Inflammatory macrophage (primary cell): ENCODE measurements at regions not wholly inside any gene's neighbourhood (a gene's known extent, or its start where the extent isn't known, plus 50 kb on each side); places are given as distances from the start of the nearest gene placed in this dataset.

Experiments
- DNase-seq, 2 donors: peaks; one replicate each; pipeline ENCODE4 v3.0.0-alpha.2; 2020 to 2022

- DNase-seq, result no peak
Measured at GRCh38 chr18:26741758-26742157, 123.7 kb downstream of the AQP4 start.

GRCh38 chr18:26741048-26741447 lies 124.5 kb downstream of the AQP4 start:
- no peak for DNase-seq

- DNase-seq, result no peak
Measured at GRCh38 chr18:26740396-26740795, 125.1 kb downstream of the AQP4 start.

DNA sequence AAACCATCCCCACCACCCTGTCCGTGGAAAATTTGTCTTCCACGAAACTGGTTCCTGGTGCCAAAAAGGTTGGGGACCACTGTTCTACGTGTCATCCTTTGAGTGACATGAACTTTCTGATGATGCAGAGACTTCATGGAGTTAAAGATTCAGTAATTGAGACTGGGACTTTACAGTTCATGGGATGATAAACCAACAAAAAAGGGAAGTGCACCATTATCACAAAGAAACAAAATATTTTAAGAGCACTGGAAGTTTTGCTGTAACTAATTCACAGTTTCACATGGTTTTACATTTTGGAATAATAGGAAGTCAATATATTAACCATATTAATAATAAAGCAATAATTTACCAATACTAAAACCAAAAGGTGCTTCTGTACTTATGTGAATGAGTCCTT lies 126.8 kb downstream of the AQP4 start:
- DNase-seq, result no peak

GRCh38 chr18:26736301-26736700 lies 129.2 kb downstream of the AQP4 start:
- no peak for DNase-seq

DNA sequence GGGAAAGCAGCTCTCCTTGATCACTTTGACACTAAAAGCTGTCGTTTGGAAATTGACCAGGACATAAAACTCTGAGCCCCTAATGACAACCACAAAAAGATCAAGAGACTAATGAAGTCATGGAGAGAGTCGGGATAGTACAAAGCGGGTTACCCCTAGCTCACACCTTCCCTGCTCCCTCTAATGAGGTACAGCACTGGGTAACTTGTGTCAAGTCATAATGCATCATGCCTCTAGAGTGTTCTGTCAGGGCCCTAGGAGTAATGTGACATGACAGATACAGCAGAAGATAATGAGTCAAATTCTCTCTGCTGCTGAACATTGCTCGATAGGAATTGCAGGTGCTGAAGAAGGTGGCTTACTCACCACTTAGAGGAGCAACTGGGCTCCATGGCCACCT lies 130.7 kb downstream of the AQP4 start:
- DNase-seq, result no peak

GRCh38 chr18:26729449-26729848 lies 136.1 kb downstream of the AQP4 start:
- DNase-seq, result no peak

- no peak for DNase-seq
Measured at GRCh38 chr18:26729008-26729407, 136.5 kb downstream of the AQP4 start.

DNA sequence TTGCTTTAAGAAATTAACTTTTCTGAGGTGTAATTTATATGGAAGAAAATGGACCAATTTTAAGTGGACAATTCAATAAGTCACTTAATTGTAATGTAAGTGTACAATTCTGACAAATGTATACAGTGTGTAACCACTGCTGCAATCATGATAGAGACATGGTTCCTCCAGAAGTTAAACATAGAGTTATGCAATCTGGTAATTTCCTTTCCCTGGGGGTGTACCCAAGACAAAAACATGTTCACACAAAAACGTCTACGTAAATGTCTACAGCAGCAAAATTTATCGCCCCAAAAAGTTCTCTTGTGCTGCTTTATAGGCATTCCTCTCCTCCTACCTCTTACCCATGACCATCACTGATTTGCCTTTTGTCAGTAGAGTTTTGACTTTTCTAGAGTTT lies 141.5 kb downstream of the AQP4 start:
- DNase-seq, result peak; percentile 58 to 78

- no peak for DNase-seq
Measured at GRCh38 chr18:26722565-26722931, 143.0 kb downstream of the AQP4 start.

DNA sequence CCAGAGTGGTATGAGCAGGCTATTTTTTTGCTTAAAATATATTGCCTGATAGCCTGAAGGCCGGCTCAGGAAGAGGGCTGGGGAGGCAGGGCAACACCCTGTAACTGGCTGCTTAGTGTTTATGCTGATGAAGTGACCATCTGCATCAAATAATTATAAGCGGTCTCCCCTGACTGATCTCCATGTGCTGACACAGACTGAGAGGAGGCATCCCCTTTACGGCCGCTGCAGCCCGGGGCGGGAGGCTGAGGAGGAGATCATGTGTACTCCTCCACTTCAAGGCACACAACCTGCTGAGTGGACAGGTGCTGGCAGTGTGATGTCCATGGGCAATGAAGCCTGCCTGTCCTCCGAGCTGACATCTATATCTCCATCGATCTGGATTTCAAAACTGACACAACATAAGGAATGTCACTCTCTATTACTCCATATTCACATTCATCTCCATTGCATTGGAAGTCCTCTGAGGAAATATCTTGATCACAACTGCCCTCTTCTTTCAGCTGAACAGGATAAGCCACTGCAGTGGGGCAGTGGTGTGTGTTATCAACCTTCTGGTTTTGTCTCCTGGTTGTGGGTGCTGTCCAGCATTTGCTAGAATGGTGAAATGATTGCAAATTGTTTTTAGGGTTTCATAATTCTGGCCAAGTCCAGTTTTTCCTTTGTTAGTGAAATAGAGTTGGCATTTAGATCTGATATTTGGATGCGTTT lies 143.5 kb downstream of the AQP4 start:
- no peak for DNase-seq

- peak; percentile 77 to 85 for DNase-seq
Measured at GRCh38 chr18:26719896-26720295, 145.6 kb downstream of the AQP4 start.

- no peak for DNase-seq
Measured at GRCh38 chr18:26717123-26717719, 148.3 kb downstream of the AQP4 start.

DNA sequence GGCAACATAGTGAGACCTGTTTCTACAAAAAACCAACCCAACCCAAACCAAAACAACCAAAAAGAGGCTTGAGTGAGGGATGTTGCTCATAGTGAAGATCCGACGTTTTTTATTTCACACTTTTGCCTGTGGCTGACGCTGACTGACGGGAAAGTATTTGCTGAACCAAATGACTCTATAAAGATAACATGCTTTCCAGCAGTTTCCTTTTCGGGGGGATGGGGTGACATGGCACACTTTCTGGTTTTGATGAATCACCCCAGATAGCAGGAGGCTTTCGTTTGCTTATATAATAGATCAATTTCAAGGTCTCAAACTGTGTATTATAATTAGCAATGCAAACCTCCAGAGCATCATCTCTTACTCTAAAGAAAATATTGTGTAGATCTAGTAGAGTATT lies 150.8 kb downstream of the AQP4 start:
- no peak for DNase-seq

GRCh38 chr18:26711756-26712155 lies 153.8 kb downstream of the AQP4 start:
- DNase-seq, result peak in 1 of 2 donors; percentile 86

DNA sequence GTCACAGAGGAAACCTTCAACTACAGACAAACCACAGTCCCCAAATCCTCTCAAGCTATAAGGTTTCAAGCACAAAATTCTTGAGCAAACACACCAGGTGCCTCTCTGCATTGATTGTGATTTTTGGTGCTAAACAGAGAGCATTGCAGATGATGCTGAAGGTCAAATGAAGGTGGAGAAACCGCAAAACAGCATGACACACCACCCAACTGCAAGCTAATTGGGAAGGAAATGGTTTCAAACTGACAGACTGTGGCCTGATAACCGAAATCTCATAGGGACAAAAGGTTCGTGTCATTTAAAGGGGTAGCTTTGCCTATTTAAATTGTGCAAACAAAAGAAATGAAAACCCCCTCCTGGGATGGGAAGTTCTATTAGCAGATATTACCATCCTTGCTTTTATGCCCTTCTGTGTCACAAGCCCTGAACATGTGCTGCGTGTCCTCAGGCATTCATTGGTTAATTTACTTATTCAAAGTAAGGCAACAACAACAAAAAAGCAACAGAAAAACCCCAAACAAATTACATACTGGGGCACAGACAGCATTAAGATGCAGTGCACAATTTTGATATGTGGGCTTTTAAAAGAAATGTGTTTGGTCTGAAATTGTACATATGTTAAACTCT lies 154.9 kb downstream of the AQP4 start:
- peak; percentile 56 to 79 for DNase-seq

GRCh38 chr18:26709897-26710296 lies 155.6 kb downstream of the AQP4 start:
- DNase-seq, result no peak

DNA sequence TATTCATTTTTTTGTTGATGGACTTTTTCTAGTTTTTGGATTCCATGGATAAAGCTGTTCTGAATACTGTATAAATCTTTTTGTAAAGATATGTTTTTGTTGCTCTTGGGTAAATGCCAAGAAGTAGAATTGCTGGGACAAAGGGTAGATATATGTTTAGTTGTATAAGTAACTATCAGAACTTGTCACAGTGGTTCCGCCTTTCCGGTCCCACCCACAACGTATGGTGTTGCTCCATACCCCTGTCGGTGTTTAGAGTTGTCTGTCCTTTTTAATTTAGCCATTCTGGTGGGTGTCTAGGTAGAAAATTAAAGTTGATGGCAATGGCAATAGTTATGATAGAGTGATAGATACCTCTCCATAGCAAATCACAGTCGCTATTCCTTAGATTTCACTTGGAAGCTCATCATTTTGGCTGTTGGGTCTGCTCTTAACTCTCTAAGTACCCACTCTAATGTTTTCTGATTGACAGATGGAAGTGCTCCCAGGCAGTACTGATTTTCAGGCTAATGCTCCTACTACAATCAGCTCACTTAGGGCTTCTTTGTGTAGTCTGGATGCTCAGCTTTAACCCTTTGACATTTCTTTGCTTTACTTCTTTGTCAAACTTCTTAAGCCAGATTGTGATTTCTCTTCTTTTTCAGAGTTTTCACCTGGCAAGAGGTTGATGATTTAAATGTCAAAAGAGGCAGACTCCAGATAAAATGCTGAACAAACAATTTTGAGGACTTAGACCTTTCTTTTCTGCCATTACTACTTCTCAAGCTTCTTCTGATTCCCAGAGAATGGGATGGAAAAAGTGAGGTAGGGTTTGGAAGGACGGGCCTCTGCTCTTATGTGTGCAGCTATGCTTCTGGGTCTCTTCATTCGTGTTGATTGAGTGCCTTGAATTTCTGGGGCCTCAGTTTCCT lies 156.4 kb downstream of the AQP4 start:
- DNase-seq, result peak; percentile 69 to 77

DNA sequence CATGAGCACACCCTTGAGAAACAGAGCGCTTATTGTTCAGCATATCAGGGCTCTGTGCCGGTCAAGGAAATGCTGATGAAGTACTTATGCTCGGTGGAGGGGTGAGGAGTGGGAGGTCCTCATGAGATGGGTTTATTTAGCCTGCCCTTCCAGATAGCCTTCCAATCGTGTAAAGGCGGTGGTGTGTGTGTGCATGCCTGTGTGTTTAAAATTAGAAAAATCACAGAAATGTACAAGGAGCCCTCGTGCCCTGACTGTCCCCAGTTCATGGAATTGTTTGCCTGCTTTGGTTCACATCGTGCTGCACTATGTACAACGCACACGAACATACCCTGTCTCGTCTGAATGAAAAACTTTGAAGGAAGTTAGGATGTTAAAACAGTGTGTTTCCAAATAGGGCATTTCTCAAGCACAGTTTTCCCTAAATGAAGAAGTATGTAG lies 158.6 kb downstream of the AQP4 start:
- peak; percentile 55 to 90 for DNase-seq

DNA sequence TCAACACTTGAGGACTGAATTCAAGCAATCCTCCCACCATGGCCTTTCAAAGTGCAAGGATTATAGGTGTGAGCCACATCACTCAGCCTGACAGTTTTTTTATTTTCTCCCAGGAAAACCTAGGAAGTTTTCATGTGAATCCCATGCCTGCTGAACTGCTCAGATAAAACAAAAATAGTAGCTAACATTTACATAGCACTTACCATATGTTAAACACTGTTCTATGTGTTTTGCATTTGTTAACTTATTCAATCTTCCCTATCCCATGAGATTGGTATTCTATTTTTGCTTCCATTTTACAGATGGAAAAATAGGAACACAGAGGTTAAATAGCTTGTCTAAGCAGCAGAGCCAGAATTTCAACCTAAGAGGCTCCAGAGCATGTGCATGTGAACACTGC lies 157.4 kb upstream of the KCTD1 start:
- no peak for DNase-seq

- DNase-seq, result no peak
Measured at GRCh38 chr18:26703170-26703930, 155.0 kb upstream of the KCTD1 start.

DNA sequence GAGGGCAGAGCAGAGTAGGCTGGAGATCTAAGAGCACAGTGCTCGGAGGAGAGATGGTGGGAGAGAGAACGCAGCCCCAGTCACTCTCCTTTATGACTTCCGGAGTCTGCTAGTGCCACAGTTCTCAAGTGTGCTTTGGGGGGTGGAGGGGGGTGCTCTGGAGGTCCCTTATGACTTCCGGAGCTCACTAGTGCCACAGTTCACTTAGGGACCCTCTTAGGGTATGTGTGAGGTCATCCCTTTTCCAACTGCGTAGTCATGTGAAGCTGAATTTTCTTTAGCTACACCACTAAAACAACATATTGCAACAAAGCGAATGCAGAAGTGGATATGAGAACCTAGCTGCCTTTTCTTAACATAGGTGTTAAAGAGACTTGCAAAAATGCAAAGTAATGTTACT lies 153.7 kb upstream of the KCTD1 start:
- DNase-seq, result peak; percentile 44 to 56
